HAP-1 (cell line): ENCODE measurements at regions not wholly inside any gene's neighbourhood (a gene's known extent, or its start where the extent isn't known, plus 50 kb on each side); places are given as distances from the start of the nearest gene placed in this dataset.

ENCODE experiments used
- DNase-seq, 2 experiments: peaks; one replicate each; pipeline ENCODE4 v3.0.0-alpha.2; 2016 to 2020; ENCODE audit warnings: low spot score in 2 of 2
- H3K27me3 ChIP-seq: fragments of 250-450 bp; sonication (Bioruptor Pico); 2 replicates; pipeline ENCODE4 v1.5.1; 2020; ENCODE audit warnings: low read depth, mild to moderate bottlenecking, moderate library complexity
- H3K36me3 ChIP-seq: fragments of 250-450 bp; sonication (Bioruptor Pico); replicated peaks from 2 replicates; pipeline ENCODE4 v1.5.1; 2020; ENCODE audit warnings: mild to moderate bottlenecking
- H3K4me1 ChIP-seq: fragments of 250-450 bp; sonication (Bioruptor Pico); 2 replicates; pipeline ENCODE4 v1.5.1; 2020; ENCODE audit warnings: mild to moderate bottlenecking
- H3K4me3 ChIP-seq: fragments of 250-450 bp; sonication (Bioruptor Pico); 2 replicates; pipeline ENCODE4 v1.5.1; 2020; ENCODE audit warnings: mild to moderate bottlenecking, moderate library complexity
- H3K9me3 ChIP-seq: fragments of 250-450 bp; sonication (Bioruptor Pico); 2 replicates; pipeline ENCODE4 v1.5.1; 2020; ENCODE audit warnings: mild to moderate bottlenecking, moderate library complexity
- in situ Hi-C: fragments of 300-500 bp; cut with MboI; formaldehyde crosslinking; loops from 3 replicates; pipeline ENCODE4 v1.14.3; 2020; ENCODE audit warnings: low sequenced_read_pairs, inconsistent platforms, mixed read lengths

DNA sequence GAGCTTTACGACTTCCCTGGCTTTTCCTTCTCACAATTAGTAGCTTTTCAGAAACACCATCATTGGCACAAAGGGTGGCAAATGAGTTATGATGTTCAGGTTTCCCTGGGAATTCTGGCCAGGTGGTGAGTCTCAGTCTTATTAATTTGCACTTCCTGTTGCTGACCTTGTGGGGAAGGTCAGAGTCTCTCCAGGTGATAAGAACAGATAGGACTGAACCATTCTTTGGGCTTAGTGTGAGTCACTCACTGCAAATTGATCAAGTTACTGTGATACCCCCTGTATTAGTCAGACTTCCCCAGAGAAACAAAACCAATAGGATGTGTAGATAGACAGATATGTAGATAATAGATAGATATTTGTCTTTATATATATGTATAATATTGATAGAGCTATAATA is 53.8 kb upstream of the RANBP3L start:
- H3K4me3 ChIP-seq: no peak overlapping the region
- DNase-seq: no peak
- H3K27me3 ChIP-seq: no peaks in the 10 kb centered on the region
- H3K36me3 ChIP-seq: no peaks in the 10 kb centered on the region
- in situ Hi-C loops: no loop called here
- no peaks in the 10 kb centered on the region for H3K4me1 ChIP-seq
- no peaks in the 10 kb centered on the region for H3K9me3 ChIP-seq

GRCh38 chr5:36356915-36357314 is 55.2 kb upstream of the RANBP3L start:
- Histone ChIP-seq H3K9me3 (no peaks in the 10 kb centered on the region), H3K4me1 (no peaks in the 10 kb centered on the region), H3K4me3 (no peak overlapping the region), H3K27me3 (no peaks in the 10 kb centered on the region), H3K36me3 (no peaks in the 10 kb centered on the region)
- DNase-seq: no peak
- in situ Hi-C loops: no loop called here

DNA sequence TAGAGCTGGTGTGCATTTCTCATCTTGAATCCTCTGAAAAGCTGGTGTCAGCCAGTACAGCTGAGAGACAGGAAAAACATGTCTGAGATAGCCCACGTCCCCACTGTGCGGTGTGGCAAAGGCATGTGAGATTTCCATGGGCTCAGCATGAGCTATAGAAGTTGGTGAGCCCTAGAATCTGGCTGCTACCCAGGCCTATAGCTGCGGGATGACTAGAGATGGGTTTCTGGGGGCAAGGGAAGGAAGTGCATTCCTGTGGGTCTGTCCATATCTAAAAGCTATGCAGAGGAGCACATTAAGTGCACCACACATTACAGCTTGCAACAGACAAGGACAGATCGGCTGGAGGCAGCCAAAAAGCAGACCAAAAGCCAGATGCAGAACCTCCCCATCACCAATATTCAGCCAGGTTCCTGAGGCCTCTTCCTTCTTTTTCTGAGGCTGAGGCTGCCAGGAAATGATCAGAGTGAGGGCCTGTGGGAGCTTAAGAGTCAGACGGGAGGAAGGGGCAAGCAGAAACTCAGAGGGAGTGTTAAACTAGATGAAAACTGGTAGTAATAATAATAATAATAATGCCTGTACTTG is 55.8 kb upstream of the RANBP3L start:
- no peaks in the 10 kb centered on the region for H3K9me3 ChIP-seq
- no peak for DNase-seq
- no peak overlapping the region for H3K4me3 ChIP-seq
- in situ Hi-C loops: no loop called here
- no peaks in the 10 kb centered on the region for H3K36me3 ChIP-seq
- H3K27me3 ChIP-seq: no peaks in the 10 kb centered on the region
- no peaks in the 10 kb centered on the region for H3K4me1 ChIP-seq

- no peaks in the 10 kb centered on the region for H3K9me3 ChIP-seq
- H3K27me3 ChIP-seq: no peaks in the 10 kb centered on the region
- in situ Hi-C loops: no loop called here
- H3K4me1 ChIP-seq: no peaks in the 10 kb centered on the region
- no peaks in the 10 kb centered on the region for H3K36me3 ChIP-seq
- no peak for DNase-seq
- H3K4me3 ChIP-seq: no peak overlapping the region
These were observed 57.6 kb upstream of the RANBP3L start for GRCh38 chr5:36359267-36359666.

DNA sequence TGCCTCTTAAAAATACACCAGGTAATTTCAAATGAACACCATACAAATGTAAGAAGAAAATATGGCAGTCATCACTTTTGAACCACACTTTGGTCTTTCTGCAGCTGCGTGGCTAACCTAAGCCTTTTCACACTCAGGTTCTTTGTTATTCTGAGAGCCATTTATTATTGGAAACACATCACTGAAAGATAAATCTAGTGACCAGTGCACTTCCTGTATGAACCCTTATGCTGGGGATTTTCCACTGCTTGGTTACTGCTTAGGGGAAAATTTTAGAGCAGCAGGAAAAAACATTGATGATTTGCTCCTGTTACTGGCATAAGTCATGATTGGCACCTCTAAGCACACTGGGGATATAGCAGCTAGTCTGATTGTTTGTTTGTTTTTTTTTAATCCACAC is 58.6 kb upstream of the RANBP3L start:
- no peak overlapping the region for H3K4me3 ChIP-seq
- H3K4me1 ChIP-seq: no peaks in the 10 kb centered on the region
- no peaks in the 10 kb centered on the region for H3K9me3 ChIP-seq
- in situ Hi-C loops: no loop called here
- H3K36me3 ChIP-seq: no peaks in the 10 kb centered on the region
- H3K27me3 ChIP-seq: no peaks in the 10 kb centered on the region
- no peak for DNase-seq

GRCh38 chr5:36363101-36363500 is 61.4 kb upstream of the RANBP3L start:
- no peaks in the 10 kb centered on the region for H3K4me1 ChIP-seq
- H3K4me3 ChIP-seq: no peak overlapping the region
- no peaks in the 10 kb centered on the region for H3K9me3 ChIP-seq
- DNase-seq: no peak
- H3K27me3 ChIP-seq: 0 out of 2 replicates have a peak, but pooled peaks cover 3% of the 10 kb centered on the region
- in situ Hi-C loops: no loop called here
- no peaks in the 10 kb centered on the region for H3K36me3 ChIP-seq

- no peak for DNase-seq
- H3K4me3 ChIP-seq: no peak overlapping the region
- H3K27me3 ChIP-seq: 0 out of 2 replicates have a peak, but pooled peaks cover 3% of the 10 kb centered on the region
- no peaks in the 10 kb centered on the region for H3K4me1 ChIP-seq
- H3K9me3 ChIP-seq: no peaks in the 10 kb centered on the region
- in situ Hi-C loops: no loop called here
- H3K36me3 ChIP-seq: no peaks in the 10 kb centered on the region
These were observed 62.0 kb upstream of the RANBP3L start for GRCh38 chr5:36363744-36364143.

DNA sequence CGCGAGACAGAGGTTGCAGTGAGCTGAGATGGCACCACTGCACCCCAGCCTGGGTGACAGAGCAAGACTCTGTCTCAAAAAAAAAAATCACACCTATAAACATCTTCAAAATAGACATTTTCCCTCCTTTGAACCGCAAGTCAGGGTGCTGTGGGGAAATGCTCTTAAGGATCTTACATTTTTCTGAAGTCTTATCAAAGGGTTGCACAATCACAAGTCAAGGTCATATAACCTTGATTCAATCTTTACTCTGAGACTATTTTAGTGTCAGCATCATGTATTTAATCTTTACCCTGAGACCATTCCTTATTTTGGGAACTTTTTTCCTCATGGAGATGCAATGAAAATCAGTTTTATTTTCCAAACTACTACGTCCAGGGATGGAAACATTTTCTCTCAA is 62.8 kb upstream of the RANBP3L start:
- Histone ChIP-seq H3K4me3 (no peak overlapping the region), H3K4me1 (no peaks in the 10 kb centered on the region), H3K9me3 (no peaks in the 10 kb centered on the region), H3K27me3 (0 out of 2 replicates have a peak, but pooled peaks cover 3% of the 10 kb centered on the region), H3K36me3 (no peaks in the 10 kb centered on the region)
- in situ Hi-C loops: no loop called here
- no peak for DNase-seq

GRCh38 chr5:36365896-36366295 is 64.2 kb upstream of the RANBP3L start:
- Histone ChIP-seq H3K36me3 (no peaks in the 10 kb centered on the region), H3K27me3 (0 out of 2 replicates have a peak, but pooled peaks cover 3% of the 10 kb centered on the region), H3K4me1 (no peaks in the 10 kb centered on the region), H3K4me3 (no peak overlapping the region), H3K9me3 (no peaks in the 10 kb centered on the region)
- in situ Hi-C loops: no loop called here
- no peak for DNase-seq

DNA sequence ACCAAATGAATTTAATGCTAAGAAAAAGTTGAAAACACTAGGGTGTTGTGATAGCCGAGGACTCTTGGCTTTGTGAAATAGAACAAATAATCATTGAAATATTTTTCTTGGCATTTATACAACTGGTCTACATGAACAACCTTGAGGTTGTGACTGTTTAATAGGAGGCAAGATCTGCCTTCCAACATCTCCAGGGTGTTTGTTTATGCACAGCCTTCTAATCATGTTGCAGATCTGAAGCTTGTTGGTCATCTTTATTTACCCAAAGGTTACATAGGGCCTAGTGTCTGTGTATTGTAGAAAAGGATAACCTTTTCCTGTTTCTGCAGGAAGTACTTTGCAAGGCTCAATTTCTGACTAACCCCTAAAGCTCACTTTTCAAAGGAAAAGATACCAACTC is 65.2 kb upstream of the RANBP3L start:
- in situ Hi-C loops: no loop called here
- Histone ChIP-seq H3K4me3 (no peak overlapping the region), H3K4me1 (no peaks in the 10 kb centered on the region), H3K9me3 (no peaks in the 10 kb centered on the region), H3K36me3 (no peaks in the 10 kb centered on the region), H3K27me3 (0 out of 2 replicates have a peak, but pooled peaks cover 3% of the 10 kb centered on the region)
- no peak for DNase-seq

- H3K4me1 ChIP-seq: no peaks in the 10 kb centered on the region
- H3K27me3 ChIP-seq: 0 out of 2 replicates have a peak, but pooled peaks cover 3% of the 10 kb centered on the region
- no peak for DNase-seq
- H3K36me3 ChIP-seq: no peaks in the 10 kb centered on the region
- H3K4me3 ChIP-seq: no peak overlapping the region
- no peaks in the 10 kb centered on the region for H3K9me3 ChIP-seq
- in situ Hi-C loops: no loop called here
These were observed 65.8 kb upstream of the RANBP3L start for GRCh38 chr5:36367524-36367923.

DNA sequence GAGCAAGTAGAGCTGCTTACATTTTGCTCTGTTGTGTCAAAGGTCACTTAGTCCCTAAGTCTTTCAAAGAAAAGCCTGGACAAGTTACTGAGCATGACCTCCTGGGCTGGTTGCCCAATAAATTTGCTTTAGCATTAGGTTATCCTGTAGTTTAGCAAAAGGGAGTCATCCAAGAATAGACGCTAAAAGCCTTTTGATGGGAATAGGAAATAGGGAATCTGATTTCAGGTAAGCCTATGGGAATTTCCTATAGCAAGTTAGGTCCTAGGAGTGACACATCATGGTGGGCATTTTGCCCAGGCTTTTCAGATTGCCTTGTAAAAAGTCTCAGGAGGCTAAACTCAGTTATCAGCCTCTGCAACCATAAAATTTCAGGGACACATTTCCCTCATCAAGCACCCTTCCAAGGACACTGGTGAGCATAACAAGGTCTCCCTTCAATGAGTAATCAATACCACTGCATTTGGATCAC is 67.6 kb upstream of the RANBP3L start:
- in situ Hi-C loops: no loop called here

GRCh38 chr5:36370073-36370472 is 68.4 kb upstream of the RANBP3L start:
- no peak overlapping the region for H3K4me3 ChIP-seq
- 0 out of 2 replicates have a peak, but pooled peaks cover 3% of the 10 kb centered on the region for H3K27me3 ChIP-seq
- no peak for DNase-seq
- H3K9me3 ChIP-seq: no peaks in the 10 kb centered on the region
- H3K36me3 ChIP-seq: no peaks in the 10 kb centered on the region
- no peaks in the 10 kb centered on the region for H3K4me1 ChIP-seq
- in situ Hi-C loops: no loop called here

More for the DNA sequence above, 67.6 kb upstream of the RANBP3L start:
- Histone ChIP-seq H3K9me3 (no peaks in the 10 kb centered on the region), H3K4me1 (no peaks in the 10 kb centered on the region), H3K36me3 (no peaks in the 10 kb centered on the region), H3K4me3 (no peak overlapping the region), H3K27me3 (0 out of 2 replicates have a peak, but pooled peaks cover 3% of the 10 kb centered on the region)
- DNase-seq: peak; percentile 3 to 10

- H3K9me3 ChIP-seq: no peaks in the 10 kb centered on the region
- no peaks in the 10 kb centered on the region for H3K36me3 ChIP-seq
- H3K4me3 ChIP-seq: no peak overlapping the region
- in situ Hi-C loops: no loop called here
- no peak for DNase-seq
- H3K27me3 ChIP-seq: no peaks in the 10 kb centered on the region
- H3K4me1 ChIP-seq: no peaks in the 10 kb centered on the region
These were observed 69.7 kb upstream of the RANBP3L start for GRCh38 chr5:36371366-36371765.
